Activated T-cell treated with anti-CD3 and anti-CD28 coated beads, Interleukin-2, amount 50 U/mL, for 24 hours (primary cell): ENCODE measurements at regions not wholly inside any gene's neighbourhood (a gene's known extent, or its start where the extent isn't known, plus 50 kb on each side); places are given as distances from the start of the nearest gene placed in this dataset.
A peak's percentile ranks its signal among the peaks of the same experiment; 100 is the strongest.

Experiments used
- DNase-seq: peaks from one replicate; pipeline ENCODE4 v3.0.0-alpha.2; 2020
- H3K27ac Mint-ChIP-seq: 2 replicates; pipeline ENCODE4 v1.8.0; 2020; ENCODE audit warnings: mild to moderate bottlenecking, mixed read lengths
- H3K27me3 Mint-ChIP-seq: 2 replicates; pipeline ENCODE4 v1.8.0; 2020; ENCODE audit warnings: mixed read lengths
- H3K36me3 Mint-ChIP-seq: 2 replicates; pipeline ENCODE4 v1.8.0; 2020; ENCODE audit warnings: low read depth, mixed read lengths
- H3K4me1 Mint-ChIP-seq: 2 replicates; pipeline ENCODE4 v1.8.0; 2020; ENCODE audit warnings: low read depth, mixed read lengths
- H3K4me3 Mint-ChIP-seq: 2 replicates; pipeline ENCODE4 v1.8.0; 2020; ENCODE audit warnings: mild to moderate bottlenecking, moderate library complexity, mixed read lengths
- H3K9me3 Mint-ChIP-seq: 2 replicates; pipeline ENCODE4 v1.8.0; 2020; ENCODE audit warnings: mixed read lengths

DNA sequence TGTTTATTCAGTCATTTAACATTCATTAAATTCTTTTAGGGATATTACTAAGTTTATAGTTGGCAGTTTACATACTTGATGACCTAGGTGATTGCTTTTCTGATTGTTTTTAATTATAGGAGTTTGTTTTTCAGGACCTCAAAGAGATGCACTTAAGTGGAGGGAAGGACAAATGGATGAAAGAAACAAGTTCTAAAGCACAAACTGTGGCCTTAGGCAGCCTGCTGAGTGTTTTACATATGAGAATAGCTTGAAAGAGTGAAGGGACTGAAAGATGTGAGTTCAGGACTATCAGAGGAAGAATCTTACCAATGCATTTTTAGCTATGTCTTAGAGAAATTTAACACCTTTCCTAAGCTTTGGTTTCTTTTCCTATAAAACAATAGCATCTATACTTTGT is 402.6 kb downstream of the KLF12 start:
- peaks cover 35% of the 10 kb centered on the region for H3K36me3 Mint-ChIP-seq
- H3K27me3 Mint-ChIP-seq: no peaks in the 10 kb centered on the region
- no peak overlapping the region for H3K27ac Mint-ChIP-seq
- H3K9me3 Mint-ChIP-seq: no peaks in the 10 kb centered on the region
- H3K4me3 Mint-ChIP-seq: no peak overlapping the region
- no peak for DNase-seq
- peaks cover 6% of the 10 kb centered on the region for H3K4me1 Mint-ChIP-seq

- no peaks in the 10 kb centered on the region for H3K27me3 Mint-ChIP-seq
- H3K36me3 Mint-ChIP-seq: peaks cover 29% of the 10 kb centered on the region
- no peak for DNase-seq
These were observed 404.2 kb downstream of the KLF12 start for GRCh38 chr13:73730014-73730413.

GRCh38 chr13:73729046-73729445 is 405.2 kb downstream of the KLF12 start:
- H3K4me1 Mint-ChIP-seq: peaks cover 2% of the 10 kb centered on the region
- DNase-seq: no peak
- H3K36me3 Mint-ChIP-seq: peaks cover 35% of the 10 kb centered on the region
- no peak overlapping the region for H3K27ac Mint-ChIP-seq
- no peaks in the 10 kb centered on the region for H3K27me3 Mint-ChIP-seq
- H3K9me3 Mint-ChIP-seq: no peaks in the 10 kb centered on the region
- H3K4me3 Mint-ChIP-seq: no peak overlapping the region

More at GRCh38 chr13:73730014-73730413, 404.2 kb downstream of the KLF12 start:
- no peaks in the 10 kb centered on the region for H3K9me3 Mint-ChIP-seq
- H3K27ac Mint-ChIP-seq: no peak overlapping the region
- no peak overlapping the region for H3K4me3 Mint-ChIP-seq
- H3K4me1 Mint-ChIP-seq: peaks cover 2% of the 10 kb centered on the region

- Mint-ChIP-seq H3K36me3 (peaks cover 25% of the 10 kb centered on the region), H3K4me3 (no peak overlapping the region), H3K27me3 (no peaks in the 10 kb centered on the region), H3K4me1 (peaks cover 46% of the 10 kb centered on the region), H3K27ac (peak overlapping the region; percentile 26), H3K9me3 (no peaks in the 10 kb centered on the region)
- DNase-seq: no peak
These were observed 412.1 kb downstream of the KLF12 start for GRCh38 chr13:73722120-73722519.

GRCh38 chr13:73721571-73721970 is 412.6 kb downstream of the KLF12 start:
- no peaks in the 10 kb centered on the region for H3K27me3 Mint-ChIP-seq
- no peaks in the 10 kb centered on the region for H3K9me3 Mint-ChIP-seq
- H3K4me1 Mint-ChIP-seq: peaks cover 50% of the 10 kb centered on the region
- no peak for DNase-seq
- H3K36me3 Mint-ChIP-seq: peaks cover 24% of the 10 kb centered on the region
- peak overlapping the region; percentile 26 for H3K27ac Mint-ChIP-seq
- no peak overlapping the region for H3K4me3 Mint-ChIP-seq

GRCh38 chr13:73720216-73720840 is 413.9 kb downstream of the KLF12 start:
- Mint-ChIP-seq H3K4me1 (peaks cover 63% of the 10 kb centered on the region), H3K9me3 (no peaks in the 10 kb centered on the region), H3K27me3 (no peaks in the 10 kb centered on the region), H3K27ac (no peak overlapping the region), H3K36me3 (peaks cover 25% of the 10 kb centered on the region), H3K4me3 (no peak overlapping the region)
- DNase-seq: no peak

GRCh38 chr13:73718246-73718645 is 416.0 kb downstream of the KLF12 start:
- H3K4me3 Mint-ChIP-seq: no peak overlapping the region
- no peaks in the 10 kb centered on the region for H3K27me3 Mint-ChIP-seq
- H3K4me1 Mint-ChIP-seq: peaks cover 78% of the 10 kb centered on the region
- DNase-seq: no peak
- H3K9me3 Mint-ChIP-seq: no peaks in the 10 kb centered on the region
- peaks cover 39% of the 10 kb centered on the region for H3K36me3 Mint-ChIP-seq
- no peak overlapping the region for H3K27ac Mint-ChIP-seq

DNA sequence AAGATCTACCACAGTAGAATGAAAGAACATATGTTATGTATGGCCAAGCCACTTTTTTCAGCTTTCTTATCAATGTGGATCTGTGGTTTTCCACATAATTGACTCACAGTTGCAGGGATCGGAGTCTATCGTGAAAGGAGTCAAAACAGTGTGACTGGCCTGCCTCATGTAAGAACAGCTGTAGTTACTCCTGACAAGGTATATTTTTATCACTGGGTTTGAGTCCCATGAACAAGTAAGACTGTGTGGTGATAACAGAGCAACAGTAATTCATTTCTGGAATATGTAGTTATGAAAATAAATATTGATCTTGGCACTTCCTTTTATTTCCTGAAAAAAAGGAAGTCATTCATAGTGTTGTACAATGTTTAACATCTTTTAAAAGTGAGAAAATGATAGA is 416.6 kb downstream of the KLF12 start:
- Mint-ChIP-seq H3K4me3 (no peak overlapping the region), H3K36me3 (peaks cover 45% of the 10 kb centered on the region), H3K4me1 (peaks cover 72% of the 10 kb centered on the region), H3K27me3 (no peaks in the 10 kb centered on the region), H3K9me3 (no peaks in the 10 kb centered on the region), H3K27ac (peak overlapping the region; percentile 17)
- DNase-seq: no peak

DNA sequence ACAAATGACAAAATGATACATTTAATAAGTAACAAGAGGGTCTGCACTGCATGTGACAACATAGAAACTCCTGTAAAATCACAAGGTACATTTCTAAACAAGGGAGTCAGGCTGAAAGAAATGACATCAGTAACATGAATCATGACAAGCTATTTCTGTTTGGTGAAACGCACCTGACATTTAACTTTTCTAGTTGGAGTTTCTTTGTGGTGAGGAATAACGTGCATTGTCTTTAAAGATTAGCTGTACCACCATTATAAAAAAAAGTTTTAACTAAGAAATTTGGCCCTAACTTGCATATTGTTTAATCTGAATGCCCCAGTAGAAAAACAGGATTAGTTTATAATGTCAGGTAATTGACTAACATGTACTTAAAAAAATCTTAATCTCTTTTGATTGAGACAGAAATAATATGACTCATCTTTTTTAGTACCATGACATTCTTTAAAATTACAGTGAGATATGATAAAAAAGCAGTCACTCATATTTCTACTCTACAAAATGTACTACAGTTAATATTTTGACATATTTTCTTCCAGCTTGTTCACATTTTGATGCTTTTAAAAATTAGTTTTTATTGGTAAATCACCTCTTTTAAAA is 418.2 kb downstream of the KLF12 start:
- H3K36me3 Mint-ChIP-seq: peaks cover 56% of the 10 kb centered on the region

GRCh38 chr13:73715114-73715910 is 418.9 kb downstream of the KLF12 start:
- Mint-ChIP-seq H3K4me3 (peak overlapping the region; percentile 38), H3K27me3 (no peaks in the 10 kb centered on the region), H3K4me1 (peaks cover 52% of the 10 kb centered on the region), H3K9me3 (no peaks in the 10 kb centered on the region), H3K36me3 (peaks cover 61% of the 10 kb centered on the region), H3K27ac (peak overlapping the region; percentile 90)
- peak; percentile 43 for DNase-seq

More for the DNA sequence above, 418.2 kb downstream of the KLF12 start:
- Mint-ChIP-seq H3K27ac (peak overlapping the region; percentile 90), H3K4me3 (peak overlapping the region; percentile 38), H3K27me3 (no peaks in the 10 kb centered on the region), H3K9me3 (no peaks in the 10 kb centered on the region), H3K4me1 (peaks cover 59% of the 10 kb centered on the region)
- DNase-seq: no peak

DNA sequence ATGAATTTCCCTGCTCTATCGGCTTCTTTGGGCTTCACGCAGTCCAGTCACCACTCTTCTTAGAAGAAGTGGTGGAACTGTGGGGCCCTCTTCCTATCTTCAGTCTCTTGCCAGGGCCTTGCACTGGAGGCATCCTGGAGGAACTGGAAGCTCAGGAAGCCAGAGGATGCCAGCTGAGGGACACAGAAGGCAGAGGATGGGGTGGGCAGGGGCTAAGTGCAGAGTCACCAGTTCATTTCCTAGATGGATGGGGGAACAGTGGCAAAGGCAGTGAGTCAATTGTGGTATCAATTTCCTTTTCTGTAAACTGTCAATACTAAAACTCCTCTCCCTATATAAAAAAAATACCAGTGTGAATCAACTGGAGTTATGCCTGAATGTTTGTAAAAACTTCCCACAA is 419.7 kb downstream of the KLF12 start:
- Mint-ChIP-seq H3K27ac (peak overlapping the region; percentile 90), H3K9me3 (no peaks in the 10 kb centered on the region), H3K4me3 (no peak overlapping the region), H3K36me3 (peaks cover 56% of the 10 kb centered on the region), H3K27me3 (no peaks in the 10 kb centered on the region), H3K4me1 (peaks cover 52% of the 10 kb centered on the region)
- peak; percentile 35 for DNase-seq

DNA sequence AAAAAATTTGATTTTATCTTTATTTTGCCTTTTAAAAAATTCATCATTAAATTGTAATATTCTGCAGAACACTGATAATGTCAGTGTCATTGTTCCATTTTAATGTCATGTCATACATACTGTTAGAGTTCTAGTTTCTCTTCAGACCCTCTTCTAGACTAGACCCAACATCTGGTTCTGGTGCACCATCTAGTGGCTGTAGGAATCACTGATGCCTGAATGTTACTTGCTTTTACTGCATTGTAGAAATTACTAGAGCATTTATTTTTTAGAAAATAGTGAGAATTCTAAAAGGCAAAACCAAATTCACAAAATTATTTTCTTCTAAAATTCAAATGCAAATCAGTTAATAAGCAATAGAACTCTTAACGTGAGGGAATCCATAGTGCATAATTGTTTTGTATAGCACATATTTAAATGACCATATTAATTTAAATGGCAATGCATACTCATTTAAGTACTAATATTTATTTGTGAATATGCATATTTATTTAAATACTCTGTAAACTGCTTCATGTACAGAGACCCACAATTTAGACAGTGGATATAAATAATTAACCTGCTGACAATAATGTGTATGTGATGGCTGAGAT is 425.7 kb downstream of the KLF12 start:
- peaks cover 47% of the 10 kb centered on the region for H3K36me3 Mint-ChIP-seq
- peaks cover 15% of the 10 kb centered on the region for H3K4me1 Mint-ChIP-seq
- no peaks in the 10 kb centered on the region for H3K9me3 Mint-ChIP-seq
- H3K27ac Mint-ChIP-seq: no peak overlapping the region
- no peak for DNase-seq
- no peak overlapping the region for H3K4me3 Mint-ChIP-seq
- H3K27me3 Mint-ChIP-seq: no peaks in the 10 kb centered on the region

DNA sequence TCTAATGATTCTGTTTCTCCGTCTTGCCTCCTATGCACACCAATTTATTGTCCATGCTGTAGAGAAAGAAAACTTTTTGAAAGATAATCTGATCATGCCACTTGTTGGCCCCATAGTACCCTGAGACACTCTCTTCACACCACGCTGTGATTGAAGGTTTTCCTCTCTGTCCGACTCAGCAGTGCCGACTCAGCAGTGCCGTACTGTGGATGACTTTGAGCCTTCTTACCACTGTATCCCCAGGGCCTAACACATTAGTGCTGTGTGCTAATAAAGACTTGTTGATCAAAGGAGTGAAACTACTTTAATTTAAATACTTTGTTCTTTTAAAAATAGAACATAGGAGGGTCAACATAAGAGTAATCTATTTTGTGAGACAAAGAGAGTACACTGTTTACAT is 429.6 kb downstream of the KLF12 start:
- H3K36me3 Mint-ChIP-seq: peaks cover 21% of the 10 kb centered on the region
- no peaks in the 10 kb centered on the region for H3K27me3 Mint-ChIP-seq
- H3K9me3 Mint-ChIP-seq: no peaks in the 10 kb centered on the region
- DNase-seq: no peak
- H3K27ac Mint-ChIP-seq: no peak overlapping the region
- H3K4me1 Mint-ChIP-seq: peaks cover 36% of the 10 kb centered on the region
- H3K4me3 Mint-ChIP-seq: no peak overlapping the region

DNA sequence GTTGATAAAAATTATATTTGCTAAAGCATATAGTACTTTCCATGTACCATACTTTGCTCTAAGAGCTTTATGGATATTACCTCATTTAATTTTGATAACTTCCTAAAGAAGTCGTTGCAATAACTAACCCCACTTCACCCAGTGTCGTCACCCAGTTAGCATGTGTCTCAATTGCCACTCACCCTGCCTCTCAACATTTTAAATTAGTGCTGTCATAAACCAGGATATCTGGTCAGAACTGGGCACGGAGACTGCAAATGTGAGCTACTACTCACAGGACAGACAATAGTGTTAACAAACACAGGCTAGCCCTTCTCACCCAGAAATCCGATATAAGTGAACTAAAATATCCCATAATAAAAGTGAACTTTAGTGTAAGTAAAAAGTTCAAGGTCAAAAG is 430.6 kb downstream of the KLF12 start:
- Mint-ChIP-seq H3K4me1 (peaks cover 43% of the 10 kb centered on the region), H3K9me3 (no peaks in the 10 kb centered on the region), H3K27ac (no peak overlapping the region), H3K36me3 (peaks cover 21% of the 10 kb centered on the region), H3K4me3 (no peak overlapping the region), H3K27me3 (no peaks in the 10 kb centered on the region)
- DNase-seq: no peak
